ENCODE measurements at regions not wholly inside any gene's neighbourhood (a gene's known extent, or its start where the extent isn't known, plus 50 kb on each side); places are given as distances from the start of the nearest gene placed in this dataset.

DNA sequence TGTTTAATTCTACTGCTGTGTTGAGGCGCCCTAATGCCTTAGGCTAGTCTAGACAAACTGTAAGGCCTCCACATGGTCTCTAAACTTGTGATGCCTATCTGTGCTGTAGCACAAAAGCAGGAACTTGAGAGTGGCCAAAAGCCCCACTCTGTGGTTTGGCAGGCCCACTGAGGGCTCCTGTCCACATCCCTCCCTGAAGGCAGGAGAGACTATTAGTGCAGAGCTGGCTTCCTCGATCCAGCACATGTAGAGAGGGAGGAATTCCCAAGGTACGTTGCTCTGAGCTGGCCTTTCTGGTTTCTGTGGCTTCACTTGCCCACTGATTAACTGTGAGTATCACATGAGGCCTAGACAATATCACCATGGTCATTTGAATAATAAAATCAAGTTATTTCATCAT lies 90.6 kb downstream of the POLR2M start:
- Histone ChIP-seq H3K36me3 (ENCODE audit: control insufficient read depth in 2 of 2, insufficient read depth in 1 of 2, low read length in 2 of 2) (no peaks in the 10 kb centered on the region), H3K9me3 (ENCODE audit: control insufficient read depth, insufficient read depth, low read depth, low read length) (no peaks in the 10 kb centered on the region), H3K4me3 (ENCODE audit: low read depth, low read length) (no peak overlapping the region), H3K27ac (ENCODE audit: extremely low read depth, low read depth, low read length) (no peak overlapping the region), H3K4me1 (ENCODE audit: control insufficient read depth, insufficient read depth, low read length) (no peaks in the 10 kb centered on the region)
- CTCF ChIA-PET = no interaction called here
- TF ChIP-seq, protein P1, sequence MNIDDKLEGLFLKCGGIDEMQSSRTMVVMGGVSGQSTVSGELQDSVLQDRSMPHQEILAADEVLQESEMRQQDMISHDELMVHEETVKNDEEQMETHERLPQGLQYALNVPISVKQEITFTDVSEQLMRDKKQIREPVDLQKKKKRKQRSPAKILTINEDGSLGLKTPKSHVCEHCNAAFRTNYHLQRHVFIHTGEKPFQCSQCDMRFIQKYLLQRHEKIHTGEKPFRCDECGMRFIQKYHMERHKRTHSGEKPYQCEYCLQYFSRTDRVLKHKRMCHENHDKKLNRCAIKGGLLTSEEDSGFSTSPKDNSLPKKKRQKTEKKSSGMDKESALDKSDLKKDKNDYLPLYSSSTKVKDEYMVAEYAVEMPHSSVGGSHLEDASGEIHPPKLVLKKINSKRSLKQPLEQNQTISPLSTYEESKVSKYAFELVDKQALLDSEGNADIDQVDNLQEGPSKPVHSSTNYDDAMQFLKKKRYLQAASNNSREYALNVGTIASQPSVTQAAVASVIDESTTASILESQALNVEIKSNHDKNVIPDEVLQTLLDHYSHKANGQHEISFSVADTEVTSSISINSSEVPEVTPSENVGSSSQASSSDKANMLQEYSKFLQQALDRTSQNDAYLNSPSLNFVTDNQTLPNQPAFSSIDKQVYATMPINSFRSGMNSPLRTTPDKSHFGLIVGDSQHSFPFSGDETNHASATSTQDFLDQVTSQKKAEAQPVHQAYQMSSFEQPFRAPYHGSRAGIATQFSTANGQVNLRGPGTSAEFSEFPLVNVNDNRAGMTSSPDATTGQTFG (tag by site-specific recombination; IDR thresholded peaks at IDR 0.05; ENCODE audit: borderline replicate concordance) = no peak
- no peak for TF ChIP-seq ZNF292 (tag by site-specific recombination; IDR thresholded peaks at IDR 0.05; ENCODE audit: borderline replicate concordance, low read depth)
- TF ChIP-seq SCRT2 (tag by site-specific recombination; IDR thresholded peaks at IDR 0.05) = no peak
- TF ChIP-seq SP2 (tag by site-specific recombination; IDR thresholded peaks at IDR 0.05) = no peak
- TF ChIP-seq RBAK (tag by site-specific recombination; IDR thresholded peaks at IDR 0.05) = no peak
- no peak for TF ChIP-seq ZNF223 (tag by site-specific recombination; IDR thresholded peaks at IDR 0.05)
- no peak for TF ChIP-seq ZFP41 (tag by site-specific recombination; IDR thresholded peaks at IDR 0.05; ENCODE audit: borderline replicate concordance)
- TF ChIP-seq, protein P2, sequence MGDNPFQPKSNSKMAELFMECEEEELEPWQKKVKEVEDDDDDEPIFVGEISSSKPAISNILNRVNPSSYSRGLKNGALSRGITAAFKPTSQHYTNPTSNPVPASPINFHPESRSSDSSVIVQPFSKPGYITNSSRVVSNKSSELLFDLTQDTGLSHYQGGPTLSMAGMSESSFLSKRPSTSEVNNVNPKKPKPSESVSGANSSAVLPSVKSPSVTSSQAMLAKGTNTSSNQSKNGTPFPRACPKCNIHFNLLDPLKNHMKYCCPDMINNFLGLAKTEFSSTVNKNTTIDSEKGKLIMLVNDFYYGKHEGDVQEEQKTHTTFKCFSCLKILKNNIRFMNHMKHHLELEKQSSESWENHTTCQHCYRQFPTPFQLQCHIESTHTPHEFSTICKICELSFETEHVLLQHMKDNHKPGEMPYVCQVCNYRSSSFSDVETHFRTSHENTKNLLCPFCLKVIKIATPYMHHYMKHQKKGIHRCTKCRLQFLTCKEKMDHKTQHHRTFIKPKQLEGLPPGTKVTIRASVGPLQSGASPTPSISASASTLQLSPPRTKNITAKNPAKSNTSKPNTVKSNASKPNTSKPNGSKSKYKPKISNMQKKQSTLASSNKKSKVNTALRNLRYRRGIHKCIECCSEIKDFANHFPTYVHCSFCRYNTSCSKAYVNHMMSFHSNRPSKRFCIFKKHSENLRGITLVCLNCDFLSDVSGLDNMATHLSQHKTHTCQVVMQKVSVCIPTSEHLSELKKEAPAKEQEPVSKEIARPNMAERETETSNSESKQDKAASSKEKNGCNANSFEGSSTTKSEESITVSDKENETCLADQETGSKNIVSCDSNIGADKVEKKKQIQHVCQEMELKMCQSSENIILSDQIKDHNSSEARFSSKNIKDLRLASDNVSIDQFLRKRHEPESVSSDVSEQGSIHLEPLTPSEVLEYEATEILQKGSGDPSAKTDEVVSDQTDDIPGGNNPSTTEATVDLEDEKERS (tag by site-specific recombination; IDR thresholded peaks at IDR 0.05) = no peak
- TF ChIP-seq, protein P3, sequence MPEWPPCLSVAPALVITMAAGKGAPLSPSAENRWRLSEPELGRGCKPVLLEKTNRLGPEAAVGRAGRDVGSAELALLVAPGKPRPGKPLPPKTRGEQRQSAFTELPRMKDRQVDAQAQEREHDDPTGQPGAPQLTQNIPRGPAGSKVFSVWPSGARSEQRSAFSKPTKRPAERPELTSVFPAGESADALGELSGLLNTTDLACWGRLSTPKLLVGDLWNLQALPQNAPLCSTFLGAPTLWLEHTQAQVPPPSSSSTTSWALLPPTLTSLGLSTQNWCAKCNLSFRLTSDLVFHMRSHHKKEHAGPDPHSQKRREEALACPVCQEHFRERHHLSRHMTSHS (tag by site-specific recombination; IDR thresholded peaks at IDR 0.05) = no peak
- POLR2A ChIA-PET = no interaction called here

DNA sequence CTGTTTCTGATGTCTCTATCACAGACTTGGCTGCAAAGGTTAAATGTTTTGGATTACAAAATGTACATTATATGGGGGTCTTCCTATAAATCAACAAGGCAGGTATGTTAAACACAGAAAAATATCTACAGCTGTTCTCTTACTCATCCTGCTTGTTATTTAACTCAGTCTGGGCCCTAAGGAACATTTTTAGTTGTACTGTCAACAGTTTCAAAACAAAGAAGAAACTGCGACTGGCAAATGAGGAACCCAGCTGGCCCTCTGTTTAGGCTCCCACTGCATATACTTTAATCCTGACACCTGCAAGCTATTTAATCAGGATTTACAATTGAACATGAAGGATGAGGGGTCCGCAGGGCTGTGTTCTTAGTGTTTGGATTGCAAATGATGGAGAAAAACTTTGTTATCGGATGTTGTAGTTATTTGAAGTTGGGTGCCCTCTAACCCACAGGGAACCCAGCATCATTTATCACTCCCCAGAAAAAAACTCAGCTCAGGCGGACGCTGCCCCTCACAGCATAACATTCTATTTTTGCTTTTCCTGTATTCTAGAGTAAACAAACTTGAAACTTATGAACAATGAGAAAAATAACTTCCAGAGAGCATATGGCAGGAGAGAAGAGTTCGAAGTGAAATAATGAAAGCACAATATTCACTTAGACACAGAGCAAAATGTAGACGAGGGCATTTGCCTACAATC lies 91.2 kb downstream of the POLR2M start:
- POLR2A ChIA-PET = no interaction called here
- Histone ChIP-seq H3K9me3 (ENCODE audit: control insufficient read depth, insufficient read depth, low read depth, low read length) (no peaks in the 10 kb centered on the region), H3K27ac (ENCODE audit: extremely low read depth, low read depth, low read length) (no peak overlapping the region), H3K36me3 (ENCODE audit: control insufficient read depth in 2 of 2, insufficient read depth in 1 of 2, low read length in 2 of 2) (no peaks in the 10 kb centered on the region), H3K4me1 (ENCODE audit: control insufficient read depth, insufficient read depth, low read length) (no peaks in the 10 kb centered on the region), H3K4me3 (ENCODE audit: low read depth, low read length) (no peak overlapping the region)
- no peak for TF ChIP-seq MYNN (tag by site-specific recombination; IDR thresholded peaks at IDR 0.05; ENCODE audit: borderline replicate concordance)
- no peak for TF ChIP-seq ZIC2 (tag by site-specific recombination; IDR thresholded peaks at IDR 0.05)
- TF ChIP-seq KLF7 (tag by site-specific recombination; IDR thresholded peaks at IDR 0.05; ENCODE audit: borderline replicate concordance) = no peak
- TF ChIP-seq ZNF624 (tag by site-specific recombination; IDR thresholded peaks at IDR 0.05) = no peak
- TF ChIP-seq ZNF155 (tag by site-specific recombination; IDR thresholded peaks at IDR 0.05) = no peak
- no peak for TF ChIP-seq ZNF791 (tag by site-specific recombination; IDR thresholded peaks at IDR 0.05)
- TF ChIP-seq ZNF529 (tag by site-specific recombination; IDR thresholded peaks at IDR 0.05; ENCODE audit: insufficient replicate concordance) = no peak
- TF ChIP-seq, protein P4, sequence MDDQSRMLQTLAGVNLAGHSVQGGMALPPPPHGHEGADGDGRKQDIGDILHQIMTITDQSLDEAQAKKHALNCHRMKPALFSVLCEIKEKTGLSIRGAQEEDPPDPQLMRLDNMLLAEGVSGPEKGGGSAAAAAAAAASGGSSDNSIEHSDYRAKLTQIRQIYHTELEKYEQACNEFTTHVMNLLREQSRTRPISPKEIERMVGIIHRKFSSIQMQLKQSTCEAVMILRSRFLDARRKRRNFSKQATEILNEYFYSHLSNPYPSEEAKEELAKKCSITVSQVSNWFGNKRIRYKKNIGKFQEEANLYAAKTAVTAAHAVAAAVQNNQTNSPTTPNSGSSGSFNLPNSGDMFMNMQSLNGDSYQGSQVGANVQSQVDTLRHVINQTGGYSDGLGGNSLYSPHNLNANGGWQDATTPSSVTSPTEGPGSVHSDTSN (CRISPR knock-in tag; IDR thresholded peaks at IDR 0.05) = no peak
- no peak for TF ChIP-seq BCL11A (tag by site-specific recombination; IDR thresholded peaks at IDR 0.05; ENCODE audit: low read depth)
- TF ChIP-seq, protein P5, sequence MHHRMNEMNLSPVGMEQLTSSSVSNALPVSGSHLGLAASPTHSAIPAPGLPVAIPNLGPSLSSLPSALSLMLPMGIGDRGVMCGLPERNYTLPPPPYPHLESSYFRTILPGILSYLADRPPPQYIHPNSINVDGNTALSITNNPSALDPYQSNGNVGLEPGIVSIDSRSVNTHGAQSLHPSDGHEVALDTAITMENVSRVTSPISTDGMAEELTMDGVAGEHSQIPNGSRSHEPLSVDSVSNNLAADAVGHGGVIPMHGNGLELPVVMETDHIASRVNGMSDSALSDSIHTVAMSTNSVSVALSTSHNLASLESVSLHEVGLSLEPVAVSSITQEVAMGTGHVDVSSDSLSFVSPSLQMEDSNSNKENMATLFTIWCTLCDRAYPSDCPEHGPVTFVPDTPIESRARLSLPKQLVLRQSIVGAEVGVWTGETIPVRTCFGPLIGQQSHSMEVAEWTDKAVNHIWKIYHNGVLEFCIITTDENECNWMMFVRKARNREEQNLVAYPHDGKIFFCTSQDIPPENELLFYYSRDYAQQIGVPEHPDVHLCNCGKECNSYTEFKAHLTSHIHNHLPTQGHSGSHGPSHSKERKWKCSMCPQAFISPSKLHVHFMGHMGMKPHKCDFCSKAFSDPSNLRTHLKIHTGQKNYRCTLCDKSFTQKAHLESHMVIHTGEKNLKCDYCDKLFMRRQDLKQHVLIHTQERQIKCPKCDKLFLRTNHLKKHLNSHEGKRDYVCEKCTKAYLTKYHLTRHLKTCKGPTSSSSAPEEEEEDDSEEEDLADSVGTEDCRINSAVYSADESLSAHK (tag by site-specific recombination; IDR thresholded peaks at IDR 0.05) = no peak
- CTCF ChIA-PET = interaction anchor here (0.7 to 1.1 kb wide), 2 partner anchors 65 to 175 kb away, joined by 3 to 4 read pairs; no protein-coding TSS in a partner anchor

Data from HEK293 (cell line).